Body of pancreas (tissue), 4 donors: ENCODE measurements at regions not wholly inside any gene's neighbourhood (a gene's known extent, or its start where the extent isn't known, plus 50 kb on each side); places are given as distances from the start of the nearest gene placed in this dataset.

Experiments used
- ATAC-seq: fragments of 150-250 bp; one replicate; pipeline ENCODE4 v1.9.1; 2016
- DNase-seq, 4 donors: peaks; one replicate each; pipeline ENCODE4 v3.0.0-alpha.2; 2019
- H3K27ac ChIP-seq, 4 donors: fragments of 200-600 bp; sonication (generic); 1 replicate in 3 of 4; 2 replicates in 1 of 4; pipeline versions ENCODE4 v1.5.1 to v1.6.1; 2016 to 2019; ENCODE audit warnings: mild to moderate bottlenecking in 1 of 4, mixed read lengths in 1 of 4, moderate library complexity in 1 of 4
- H3K27me3 ChIP-seq, 2 donors: fragments of 200-600 bp; sonication (generic); one replicate each; pipeline ENCODE4 v1.6.0; 2016; ENCODE audit warnings: mild to moderate bottlenecking in 1 of 2
- H3K36me3 ChIP-seq, 2 donors: fragments of 200-600 bp; sonication (generic); replicated peaks in 1 of 2; 2 replicates each; pipeline ENCODE4 v1.5.1; 2016; ENCODE audit warnings: low read depth in 2 of 2; ENCODE audit not compliant: insufficient read depth in 1 of 2
- H3K4me1 ChIP-seq: fragments of 200-600 bp; sonication (generic); one replicate; pipeline ENCODE4 v1.6.0; 2016
- H3K4me3 ChIP-seq, 2 donors: fragments of 200-600 bp; sonication (generic); 1 replicate in 1 of 2; 2 replicates in 1 of 2; pipeline ENCODE4 v1.5.1; 2016 to 2019
- H3K9me3 ChIP-seq, 3 donors: fragments of 200-600 bp; sonication (generic); 1 replicate in 2 of 3; 2 replicates in 1 of 3; pipeline ENCODE4 v1.5.1; 2016
- CTCF ChIP-seq, 7 experiments: fragments of 450-650 bp in 4 of 7; fragments of 200-600 bp in 3 of 7; sonication (generic) in 3 of 7; IDR thresholded peaks; one replicate each; pipeline ENCODE4 v1.5.1; 2016 to 2019; ENCODE audit warnings: antibody characterized with exemption in 7 of 7
- POLR2A ChIP-seq, 3 donors: fragments of 450-650 bp; IDR thresholded peaks; one replicate each; pipeline ENCODE4 v1.6.1; 2016; ENCODE audit warnings: antibody characterized with exemption in 3 of 3, mild to moderate bottlenecking in 2 of 3
- WGBS, 2 donors: methylation state at CpG; one replicate each; pipeline ENCODE4 v1.1.5; 2017; 5-methylcytosine and 5-hydroxymethylcytosine counted together
- intact Hi-C: fragments of 100-400 bp; cut with DNase I; formaldehyde crosslinking; loops from one replicate; pipeline ENCODE4 v1.15.1; 2023

DNA sequence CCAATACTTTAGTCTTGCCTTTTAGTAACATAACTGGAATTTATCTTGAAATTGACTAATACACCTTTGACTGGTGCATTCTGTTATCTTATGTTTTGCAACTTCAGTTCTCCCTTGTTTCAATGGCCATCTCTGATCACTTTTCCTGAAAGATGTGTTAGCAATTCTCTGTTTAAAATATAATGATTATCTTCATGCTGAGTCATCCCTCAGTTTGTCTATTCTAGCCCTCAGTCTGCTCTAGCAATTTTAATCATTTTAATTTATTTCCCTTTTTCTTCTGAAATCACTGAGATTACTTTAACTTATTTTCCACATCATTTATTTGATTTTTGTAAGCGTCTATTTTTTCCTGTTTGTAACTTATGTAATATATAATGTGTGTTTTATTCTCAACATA lies 221.9 kb upstream of the PDGFD start:
- H3K9me3 ChIP-seq = no peaks in the 10 kb centered on the region
- intact Hi-C loops = no loop called here
- H3K27ac ChIP-seq = no peak overlapping the region
- no peak overlapping the region for H3K4me3 ChIP-seq
- ATAC-seq (no peak), DNase-seq (no peak)
- no peaks in the 10 kb centered on the region for H3K4me1 ChIP-seq
- no peaks in the 10 kb centered on the region for H3K36me3 ChIP-seq
- TF ChIP-seq POLR2A (IDR thresholded peaks at IDR 0.05) (no peak), CTCF (IDR thresholded peaks at IDR 0.05) (no peak)
- no peaks in the 10 kb centered on the region for H3K27me3 ChIP-seq
- WGBS, 2 donors = 94 to 97% methylated on average over 1 of the region's 1 CpG

- ATAC-seq = no peak
- intact Hi-C loops = no loop called here
- no peaks in the 10 kb centered on the region for H3K9me3 ChIP-seq
Observed at GRCh38 chr11:104380358-104380757, 216.4 kb upstream of the PDGFD start.

DNA sequence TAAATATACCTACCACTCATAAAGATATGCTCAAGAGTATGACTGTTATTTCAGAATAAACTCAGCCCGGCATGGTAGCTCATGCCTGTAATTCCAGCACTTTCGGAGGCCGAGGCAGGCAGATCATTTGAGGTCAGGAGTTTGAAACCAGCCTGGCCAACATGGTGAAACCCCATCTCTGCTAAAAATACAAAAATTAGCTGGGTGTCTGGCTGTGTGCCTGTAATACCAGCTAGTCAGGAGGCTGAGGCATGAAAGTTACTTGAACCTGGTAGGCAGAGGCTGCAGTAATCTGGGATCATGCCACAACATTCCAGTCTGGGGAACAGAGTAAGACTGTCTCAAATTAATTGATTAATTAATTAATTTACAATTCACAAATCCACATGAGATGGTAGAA lies 208.2 kb upstream of the PDGFD start:
- Histone ChIP-seq H3K36me3 (no peaks in the 10 kb centered on the region), H3K27ac (no peak overlapping the region), H3K27me3 (no peaks in the 10 kb centered on the region), H3K4me1 (no peaks in the 10 kb centered on the region), H3K4me3 (no peak overlapping the region), H3K9me3 (no peaks in the 10 kb centered on the region)
- 90% methylated on average over 3 of the region's 3 CpGs for WGBS, 2 donors
- ATAC-seq = no peak
- TF ChIP-seq POLR2A (IDR thresholded peaks at IDR 0.05) (no peak), CTCF (IDR thresholded peaks at IDR 0.05) (no peak)
- no peak for DNase-seq
- intact Hi-C loops = no loop called here

More at GRCh38 chr11:104380358-104380757, 216.4 kb upstream of the PDGFD start:
- H3K4me1 ChIP-seq = no peaks in the 10 kb centered on the region
- H3K4me3 ChIP-seq = no peak overlapping the region
- TF ChIP-seq POLR2A (IDR thresholded peaks at IDR 0.05) = no peak
- TF ChIP-seq CTCF (IDR thresholded peaks at IDR 0.05) = no peak
- H3K36me3 ChIP-seq = no peaks in the 10 kb centered on the region
- no peak for DNase-seq
- no peak overlapping the region for H3K27ac ChIP-seq
- no peaks in the 10 kb centered on the region for H3K27me3 ChIP-seq

- intact Hi-C loops = no loop called here
- WGBS, 2 donors = 84 to 92% methylated on average over 3 of the region's 3 CpGs
- DNase-seq = no peak
Observed at GRCh38 chr11:104370478-104370877, 206.5 kb upstream of the PDGFD start.

More at GRCh38 chr11:104370478-104370877, 206.5 kb upstream of the PDGFD start:
- Histone ChIP-seq H3K27me3 (no peaks in the 10 kb centered on the region), H3K27ac (no peak overlapping the region), H3K4me1 (no peaks in the 10 kb centered on the region), H3K4me3 (no peak overlapping the region), H3K9me3 (no peaks in the 10 kb centered on the region), H3K36me3 (no peaks in the 10 kb centered on the region)
- no peak for ATAC-seq
- TF ChIP-seq POLR2A (IDR thresholded peaks at IDR 0.05) (no peak), CTCF (IDR thresholded peaks at IDR 0.05) (no peak)
